ENCODE measurements at regions not wholly inside any gene's neighbourhood (a gene's known extent, or its start where the extent isn't known, plus 50 kb on each side); places are given as distances from the start of the nearest gene placed in this dataset.

DNA sequence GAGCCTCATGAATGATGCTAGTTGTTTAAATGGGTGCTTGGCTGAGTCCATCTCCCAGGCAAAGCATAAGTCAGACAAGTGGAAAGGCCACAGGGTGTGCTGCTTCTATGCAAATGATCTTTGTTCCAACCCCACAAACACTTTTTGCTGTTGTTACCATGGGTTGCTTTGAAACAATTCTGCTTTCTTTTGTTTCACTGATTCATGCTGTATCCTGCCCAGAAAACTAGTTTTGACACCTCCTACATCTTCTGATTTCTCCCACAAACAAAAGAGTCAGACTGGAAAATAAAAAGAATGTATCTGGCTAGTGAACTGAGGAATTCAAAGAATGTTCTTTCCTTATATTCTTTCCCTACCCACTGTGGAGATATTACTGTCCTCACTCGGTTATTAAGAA is 298.6 kb downstream of the DIRAS2 start:
- no peak for DNase-seq

DNA sequence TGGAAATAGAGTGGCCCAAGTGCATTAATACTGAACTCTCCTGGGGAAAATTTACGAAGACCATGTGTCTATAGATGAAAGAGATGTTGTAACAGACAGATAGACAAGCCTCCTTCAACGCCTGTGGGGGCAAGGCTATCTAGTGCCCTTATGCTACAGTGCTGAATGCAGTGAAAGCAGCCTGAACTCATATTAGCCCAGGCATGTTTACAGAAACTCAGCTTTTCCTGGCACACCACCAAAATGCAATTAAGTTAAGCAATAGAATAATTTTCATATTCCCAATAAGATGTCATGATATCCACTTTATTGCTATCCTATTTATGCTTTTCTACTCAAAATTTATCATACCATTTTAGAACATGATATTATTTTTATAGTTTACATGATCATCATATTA is 277.0 kb downstream of the DIRAS2 start:
- DNase-seq = no peak

DNA sequence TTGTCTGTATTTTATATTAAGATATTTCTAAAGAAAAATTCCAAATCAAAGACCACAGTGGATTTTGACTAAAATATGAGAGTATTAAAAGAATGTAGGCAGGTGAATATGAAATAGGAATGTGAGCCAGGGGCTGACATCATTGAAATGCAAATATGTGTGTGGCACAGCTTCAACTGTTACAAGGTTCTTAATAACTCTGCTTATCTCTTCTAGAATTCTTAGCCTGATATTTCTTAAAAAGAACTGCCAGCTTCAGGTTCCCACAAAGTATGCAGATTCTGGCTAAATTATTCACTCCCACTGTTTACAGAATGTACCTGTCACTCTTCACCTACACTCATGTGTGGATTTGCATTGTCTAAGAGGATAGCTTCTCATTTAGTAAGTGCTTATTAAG is 274.4 kb downstream of the DIRAS2 start:
- no peak for DNase-seq

DNA sequence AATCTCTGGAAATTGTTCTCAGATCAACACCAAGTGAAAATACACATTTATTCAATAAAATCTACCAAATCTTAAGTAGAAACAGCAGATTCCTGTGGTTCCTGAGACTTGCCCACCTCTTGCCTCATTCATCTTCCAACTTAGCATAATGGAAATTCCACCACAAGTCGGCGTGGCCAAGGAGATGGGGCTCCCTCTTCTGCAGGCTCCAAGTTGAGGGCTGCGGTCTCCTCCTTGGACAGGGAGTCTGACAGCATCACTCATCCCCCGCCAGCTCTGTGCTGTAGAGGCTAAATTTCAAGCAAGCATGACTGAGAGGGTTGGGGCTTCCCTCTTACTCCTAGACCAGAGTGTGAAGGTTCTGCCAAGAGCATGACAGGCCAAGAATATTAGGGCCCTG is 273.7 kb downstream of the DIRAS2 start:
- DNase-seq = no peak

DNA sequence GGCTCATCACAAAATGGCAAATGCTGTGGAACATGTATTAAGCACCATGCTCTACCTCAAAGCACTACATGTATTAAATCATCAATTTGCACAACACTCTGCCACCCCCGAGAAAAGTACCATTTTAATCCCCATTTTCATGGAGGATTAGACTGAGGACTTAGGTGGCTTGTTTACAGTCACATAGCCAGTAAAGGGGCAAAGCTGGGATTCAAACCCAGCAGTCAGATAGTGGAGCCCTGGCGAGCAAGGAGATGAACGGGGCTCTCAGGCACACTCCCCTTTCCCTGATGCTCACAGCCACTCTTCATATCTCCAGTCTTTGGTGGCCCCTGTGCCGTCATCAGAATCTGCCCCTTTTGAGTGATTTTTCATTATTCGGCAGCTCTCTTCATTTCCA is 262.9 kb downstream of the DIRAS2 start:
- DNase-seq = no peak

DNA sequence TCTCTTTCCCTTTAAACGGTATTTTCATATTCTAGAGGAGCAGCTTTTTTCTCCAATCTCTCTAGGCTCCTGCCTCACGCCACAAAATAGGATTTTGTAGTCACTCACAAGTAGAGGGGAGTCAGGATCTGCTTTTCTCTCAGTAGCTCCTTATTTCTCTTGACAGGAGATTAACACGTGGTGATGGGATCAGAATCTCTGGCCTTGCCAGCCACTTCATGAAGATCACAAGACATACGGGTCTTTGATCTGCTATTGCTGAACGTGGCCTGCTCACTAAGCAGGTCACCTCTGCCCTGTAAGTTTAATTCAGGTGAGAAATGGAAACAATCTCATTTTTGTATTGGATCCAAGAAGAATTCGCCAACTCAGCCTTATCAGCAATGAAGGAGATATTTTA is 257.5 kb downstream of the DIRAS2 start:
- DNase-seq = no peak

DNA sequence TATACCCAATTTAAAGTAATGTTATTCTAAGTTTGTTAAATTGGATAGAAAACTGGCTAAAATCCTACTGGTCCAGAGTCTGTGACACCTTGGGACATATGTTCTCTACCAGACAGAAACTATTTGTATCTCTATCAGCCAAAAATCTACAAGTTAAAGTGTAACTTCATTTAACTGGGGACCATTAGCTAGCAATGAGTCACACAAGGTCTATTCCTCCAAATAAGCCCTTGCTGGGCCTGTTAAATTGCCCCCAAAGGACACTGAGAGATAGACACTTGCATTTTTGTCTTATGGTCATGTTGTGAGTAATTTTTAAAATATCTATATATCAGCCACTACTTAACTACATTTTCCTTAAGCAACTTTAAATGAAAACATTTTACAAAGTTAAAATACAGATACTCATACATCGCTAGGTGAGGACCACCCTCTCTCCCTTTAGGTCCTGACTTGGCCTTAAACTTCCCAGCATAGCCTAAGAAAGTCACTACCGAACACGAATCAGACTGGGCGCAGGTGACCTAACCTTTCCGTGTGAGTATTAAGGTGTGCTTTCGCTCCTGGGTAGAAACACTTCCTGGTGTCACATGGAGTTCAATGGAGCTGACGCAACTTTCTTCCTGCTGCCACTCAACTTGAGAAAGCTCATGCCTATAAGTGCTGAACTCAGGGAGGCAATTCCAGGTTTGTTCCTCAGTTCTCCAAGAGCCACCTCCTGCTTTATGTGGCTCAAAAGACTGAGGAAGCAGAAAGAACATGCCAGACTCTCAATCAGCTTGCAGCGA is 249.1 kb downstream of the DIRAS2 start:
- DNase-seq = no peak

DNA sequence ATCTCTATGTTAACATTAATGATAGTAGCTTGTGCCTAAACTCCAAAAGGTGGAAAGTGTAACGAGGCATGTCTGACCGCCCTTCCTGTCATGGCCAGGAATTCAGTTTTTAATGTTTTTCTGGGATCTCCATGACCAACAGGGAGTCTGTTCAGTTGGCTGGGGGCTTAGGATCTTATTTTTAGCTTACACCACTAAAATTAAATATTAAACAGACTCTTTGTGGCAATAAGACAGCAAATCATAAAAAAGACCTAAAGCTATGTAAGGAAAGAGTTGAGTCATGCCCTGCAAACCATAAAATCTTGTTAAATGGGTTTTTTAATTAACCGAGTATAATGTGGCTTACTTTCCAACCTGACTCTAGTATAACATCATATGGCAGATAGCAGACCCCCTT is 247.8 kb downstream of the DIRAS2 start:
- no peak for DNase-seq

- DNase-seq = no peak
Measured at GRCh38 chr9:90400091-90400490, 242.5 kb downstream of the DIRAS2 start.

DNA sequence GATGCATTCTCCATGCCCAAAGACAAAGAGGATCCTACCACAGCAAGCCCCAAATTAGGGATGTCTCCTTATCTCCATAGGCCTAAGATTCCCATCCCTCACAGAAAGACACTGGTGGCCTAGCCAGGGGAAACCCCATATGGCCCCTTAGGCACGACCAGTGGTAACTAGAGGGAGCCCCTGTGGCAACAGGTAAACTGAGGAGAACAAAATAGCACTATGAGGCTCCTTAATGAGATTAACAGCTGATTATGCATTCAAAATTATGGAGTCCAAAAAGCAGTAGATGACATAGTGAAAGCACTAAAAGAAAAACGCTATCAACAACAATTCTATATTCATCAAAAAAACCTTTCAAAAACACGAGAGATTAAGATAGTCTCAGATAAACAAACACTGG is 234.0 kb downstream of the DIRAS2 start:
- no peak for DNase-seq

DNA sequence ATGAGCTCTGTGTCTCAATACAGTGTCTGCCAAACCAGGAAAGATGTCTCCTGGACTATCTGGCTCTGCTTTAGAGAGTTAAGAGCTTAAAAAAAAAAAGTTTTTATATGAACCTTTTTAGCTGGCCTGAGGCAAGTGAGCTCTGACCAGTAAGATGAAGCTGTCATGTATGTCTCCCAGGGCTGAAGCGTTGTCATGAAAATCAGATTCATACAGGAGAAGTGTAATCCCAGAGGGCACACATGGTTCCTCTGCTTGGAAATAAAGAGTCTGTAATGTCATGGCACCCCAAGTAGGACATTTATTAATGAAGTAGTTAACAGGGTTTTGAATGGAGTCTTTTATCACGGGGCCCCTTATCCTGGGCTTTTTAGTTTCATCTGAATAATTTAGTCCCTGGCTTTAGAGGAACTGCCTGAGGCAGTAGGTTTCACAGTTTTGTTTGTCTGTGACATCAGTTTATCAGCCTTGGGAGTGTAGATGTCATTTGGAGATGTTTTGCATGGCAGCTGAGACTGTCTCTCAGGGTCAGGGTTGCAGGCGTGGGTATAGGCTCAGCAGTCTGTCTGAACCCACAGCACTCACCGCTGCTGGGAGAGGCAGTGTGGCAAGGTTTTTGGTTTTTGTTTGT is 223.3 kb downstream of the DIRAS2 start:
- DNase-seq = no peak

- no peak for DNase-seq
Measured at GRCh38 chr9:90420211-90420610, 222.4 kb downstream of the DIRAS2 start.

DNA sequence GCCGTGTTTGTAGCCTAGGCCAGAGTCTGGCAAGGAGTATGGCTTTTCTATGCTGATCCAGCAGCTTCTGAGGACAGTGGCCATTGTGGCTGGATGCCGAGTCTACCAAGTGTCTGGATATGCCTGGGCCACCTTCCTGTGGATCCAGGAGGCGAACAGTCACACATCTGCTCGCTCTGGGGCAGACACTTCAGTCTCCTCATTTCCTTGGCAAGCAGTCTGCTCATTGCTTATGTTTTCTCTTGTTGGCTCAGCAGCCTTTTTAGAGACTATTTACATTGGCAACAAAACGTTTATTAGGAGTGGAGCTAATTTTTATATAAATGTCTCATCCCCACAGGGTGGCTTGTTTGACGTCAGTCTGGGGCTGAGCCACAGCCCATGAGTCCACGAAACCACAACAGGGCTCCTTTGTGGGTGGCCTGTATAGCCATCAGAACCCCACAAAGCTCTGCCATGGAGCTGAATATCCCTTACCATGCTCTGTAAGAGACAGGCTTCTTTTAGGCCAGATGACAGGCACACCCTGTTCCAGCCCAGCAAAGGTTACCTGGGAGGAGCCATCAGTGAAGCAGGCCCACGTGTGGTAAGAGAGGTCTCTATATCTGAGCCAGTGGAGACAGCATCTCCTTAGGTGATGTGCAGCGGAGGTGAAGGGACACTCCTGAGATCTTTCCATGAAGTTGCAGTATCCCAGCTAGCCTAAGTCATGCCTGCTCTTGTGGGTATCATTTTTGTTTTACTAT is 221.7 kb downstream of the DIRAS2 start:
- no peak for DNase-seq

- DNase-seq = no peak
Measured at GRCh38 chr9:90421786-90422185, 220.8 kb downstream of the DIRAS2 start.

DNA sequence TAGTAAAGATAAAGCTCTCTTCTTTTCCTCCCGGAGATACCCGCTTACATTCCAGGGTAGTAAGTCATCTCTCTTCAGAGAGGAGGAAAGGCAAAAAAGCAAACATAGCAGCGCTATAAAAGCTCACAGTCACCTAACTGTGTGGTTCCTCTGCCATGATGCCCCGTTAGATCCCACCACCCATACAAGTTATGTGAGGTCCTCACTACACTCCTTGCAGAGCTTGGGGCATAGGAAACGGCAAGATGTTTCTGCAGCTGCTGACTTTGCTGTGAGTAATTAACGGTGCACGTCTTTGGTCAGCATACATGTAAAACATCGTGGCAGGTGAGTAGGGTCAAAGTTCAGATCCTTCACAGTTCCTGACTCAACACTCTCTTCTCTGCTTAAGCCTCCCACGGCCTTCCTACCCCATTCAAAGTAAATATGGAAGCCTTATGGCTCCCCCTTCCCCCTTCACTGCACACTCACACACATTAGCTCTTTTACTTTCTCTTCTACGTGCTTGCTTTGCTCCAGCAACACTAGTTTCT is 218.9 kb downstream of the DIRAS2 start:
- no peak for DNase-seq

DNA sequence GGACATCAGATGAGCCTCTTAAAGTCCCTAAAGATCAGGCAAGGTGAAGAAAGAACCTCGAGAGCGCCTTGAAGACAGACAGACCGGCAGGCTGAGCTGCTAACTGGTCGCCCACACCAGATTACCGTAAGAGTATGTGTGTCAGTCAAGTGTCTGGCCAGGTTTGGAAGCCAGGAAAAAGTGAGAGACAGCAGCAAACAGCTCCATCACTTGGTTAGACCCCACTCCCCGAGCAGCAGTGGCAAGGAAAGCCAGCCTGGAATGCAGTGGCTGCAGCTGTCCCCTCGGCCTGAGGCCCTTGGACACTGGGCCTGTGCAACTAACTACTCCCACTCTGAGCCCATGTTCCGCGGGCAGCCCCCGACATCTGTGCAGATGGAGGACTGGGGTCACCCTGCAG is 214.1 kb downstream of the DIRAS2 start:
- DNase-seq = no peak

GRCh38 chr9:90432951-90433350 is 209.7 kb downstream of the DIRAS2 start:
- no peak for DNase-seq

- DNase-seq = peak; percentile 75 to 83
Measured at GRCh38 chr9:90433398-90433941, 209.2 kb downstream of the DIRAS2 start.

GRCh38 chr9:90441814-90442213 is 200.8 kb downstream of the DIRAS2 start:
- DNase-seq = peak in 1 of 2 experiments; percentile 29

DNA sequence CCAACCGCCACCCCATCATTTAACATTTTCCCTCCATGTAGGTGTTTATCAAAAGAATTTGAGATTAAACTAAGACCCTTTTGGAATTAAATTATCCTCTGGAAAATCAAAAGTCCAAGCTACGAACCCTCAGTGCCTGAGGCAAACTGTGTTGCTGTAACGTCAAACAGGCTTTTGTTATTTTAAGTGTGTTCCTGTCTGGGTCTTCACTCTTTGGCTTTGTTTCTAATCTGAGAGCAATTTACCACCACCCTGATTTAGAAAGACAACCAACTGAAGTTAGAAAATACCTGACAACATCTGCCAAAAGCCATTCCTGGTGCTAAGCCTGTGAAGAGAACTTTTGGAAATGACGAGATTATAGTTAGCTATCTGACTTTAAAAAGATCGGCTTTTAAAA is 199.9 kb downstream of the DIRAS2 start:
- no peak for DNase-seq

- DNase-seq = no peak
Measured at GRCh38 chr9:90444609-90445204, 197.9 kb downstream of the DIRAS2 start.

DNA sequence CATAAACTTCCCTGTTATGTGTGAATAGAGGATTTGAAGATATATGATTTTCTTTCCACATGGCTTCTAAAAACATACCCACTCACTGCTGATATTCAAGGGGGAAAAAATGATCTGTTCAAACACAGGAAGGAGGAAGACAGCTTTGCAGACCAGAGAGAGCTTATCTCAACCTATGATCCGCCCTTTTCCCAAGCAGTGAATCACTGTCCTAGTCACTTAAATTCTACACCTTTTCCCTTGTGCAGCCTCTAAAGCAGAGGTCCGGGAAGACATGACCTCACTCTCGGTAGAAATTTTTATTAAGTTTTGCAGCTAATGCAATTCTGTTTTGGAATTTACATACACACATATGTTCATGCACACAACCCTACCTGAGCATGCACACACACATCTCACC is 197.2 kb downstream of the DIRAS2 start:
- no peak for DNase-seq

All from SHP77 (cell line).